ENCODE measurements at regions not wholly inside any gene's neighbourhood (a gene's known extent, or its start where the extent isn't known, plus 50 kb on each side); places are given as distances from the start of the nearest gene placed in this dataset.
A peak's percentile ranks its signal among the peaks of the same experiment; 100 is the strongest.

DNA sequence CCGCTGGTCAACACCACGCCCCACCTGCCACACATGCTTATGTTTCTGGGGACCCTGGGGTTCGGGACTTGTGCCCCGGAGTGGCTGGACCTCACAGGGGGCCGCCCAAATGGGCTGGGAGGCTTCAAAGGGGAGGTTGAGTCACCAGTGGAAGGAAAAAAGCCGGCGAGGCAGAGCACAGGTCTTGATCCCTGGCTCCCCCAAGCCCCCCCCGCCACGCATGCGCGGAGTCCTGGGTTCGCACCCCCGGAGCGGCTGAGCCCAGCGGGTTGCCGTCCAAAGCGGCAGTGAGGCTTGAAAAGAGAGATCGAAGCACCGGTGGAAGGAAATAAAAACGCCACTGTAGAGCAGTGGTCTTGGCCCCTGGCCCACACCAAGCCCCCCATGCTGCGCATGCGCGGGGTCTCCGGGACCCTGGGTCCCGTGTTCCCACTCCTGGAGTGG is 313.5 kb downstream of the ALG10 start (continued):
- TF ChIP-seq ZNF76 (tag by site-specific recombination; IDR thresholded peaks at IDR 0.05; ENCODE audit: borderline replicate concordance, low read depth) (no peak), SETDB1 (IDR thresholded peaks at IDR 0.05; ENCODE audit: insufficient read length, low read length) (no peak), GFI1B (tag by site-specific recombination; IDR thresholded peaks at IDR 0.05) (no peak), ZNF211 (tag by site-specific recombination; IDR thresholded peaks at IDR 0.05; ENCODE audit: low read depth) (no peak), GLIS2 (tag by site-specific recombination; IDR thresholded peaks at IDR 0.05) (peak; percentile 41), ZNF366 (tag by site-specific recombination; conservative IDR thresholded peaks at IDR 0.05) (peak; percentile 62), KLF9 (tag by site-specific recombination; IDR thresholded peaks at IDR 0.05; ENCODE audit: low read depth) (no peak), ZNF792 (tag by site-specific recombination; IDR thresholded peaks at IDR 0.05) (no peak)
- TF ChIP-seq, protein P1, sequence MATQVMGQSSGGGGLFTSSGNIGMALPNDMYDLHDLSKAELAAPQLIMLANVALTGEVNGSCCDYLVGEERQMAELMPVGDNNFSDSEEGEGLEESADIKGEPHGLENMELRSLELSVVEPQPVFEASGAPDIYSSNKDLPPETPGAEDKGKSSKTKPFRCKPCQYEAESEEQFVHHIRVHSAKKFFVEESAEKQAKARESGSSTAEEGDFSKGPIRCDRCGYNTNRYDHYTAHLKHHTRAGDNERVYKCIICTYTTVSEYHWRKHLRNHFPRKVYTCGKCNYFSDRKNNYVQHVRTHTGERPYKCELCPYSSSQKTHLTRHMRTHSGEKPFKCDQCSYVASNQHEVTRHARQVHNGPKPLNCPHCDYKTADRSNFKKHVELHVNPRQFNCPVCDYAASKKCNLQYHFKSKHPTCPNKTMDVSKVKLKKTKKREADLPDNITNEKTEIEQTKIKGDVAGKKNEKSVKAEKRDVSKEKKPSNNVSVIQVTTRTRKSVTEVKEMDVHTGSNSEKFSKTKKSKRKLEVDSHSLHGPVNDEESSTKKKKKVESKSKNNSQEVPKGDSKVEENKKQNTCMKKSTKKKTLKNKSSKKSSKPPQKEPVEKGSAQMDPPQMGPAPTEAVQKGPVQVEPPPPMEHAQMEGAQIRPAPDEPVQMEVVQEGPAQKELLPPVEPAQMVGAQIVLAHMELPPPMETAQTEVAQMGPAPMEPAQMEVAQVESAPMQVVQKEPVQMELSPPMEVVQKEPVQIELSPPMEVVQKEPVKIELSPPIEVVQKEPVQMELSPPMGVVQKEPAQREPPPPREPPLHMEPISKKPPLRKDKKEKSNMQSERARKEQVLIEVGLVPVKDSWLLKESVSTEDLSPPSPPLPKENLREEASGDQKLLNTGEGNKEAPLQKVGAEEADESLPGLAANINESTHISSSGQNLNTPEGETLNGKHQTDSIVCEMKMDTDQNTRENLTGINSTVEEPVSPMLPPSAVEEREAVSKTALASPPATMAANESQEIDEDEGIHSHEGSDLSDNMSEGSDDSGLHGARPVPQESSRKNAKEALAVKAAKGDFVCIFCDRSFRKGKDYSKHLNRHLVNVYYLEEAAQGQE (tag by site-specific recombination; IDR thresholded peaks at IDR 0.05): no peak
- TF ChIP-seq, protein P2, sequence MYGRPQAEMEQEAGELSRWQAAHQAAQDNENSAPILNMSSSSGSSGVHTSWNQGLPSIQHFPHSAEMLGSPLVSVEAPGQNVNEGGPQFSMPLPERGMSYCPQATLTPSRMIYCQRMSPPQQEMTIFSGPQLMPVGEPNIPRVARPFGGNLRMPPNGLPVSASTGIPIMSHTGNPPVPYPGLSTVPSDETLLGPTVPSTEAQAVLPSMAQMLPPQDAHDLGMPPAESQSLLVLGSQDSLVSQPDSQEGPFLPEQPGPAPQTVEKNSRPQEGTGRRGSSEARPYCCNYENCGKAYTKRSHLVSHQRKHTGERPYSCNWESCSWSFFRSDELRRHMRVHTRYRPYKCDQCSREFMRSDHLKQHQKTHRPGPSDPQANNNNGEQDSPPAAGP (tag by site-specific recombination; IDR thresholded peaks at IDR 0.05): no peak
- TF ChIP-seq, protein P3, sequence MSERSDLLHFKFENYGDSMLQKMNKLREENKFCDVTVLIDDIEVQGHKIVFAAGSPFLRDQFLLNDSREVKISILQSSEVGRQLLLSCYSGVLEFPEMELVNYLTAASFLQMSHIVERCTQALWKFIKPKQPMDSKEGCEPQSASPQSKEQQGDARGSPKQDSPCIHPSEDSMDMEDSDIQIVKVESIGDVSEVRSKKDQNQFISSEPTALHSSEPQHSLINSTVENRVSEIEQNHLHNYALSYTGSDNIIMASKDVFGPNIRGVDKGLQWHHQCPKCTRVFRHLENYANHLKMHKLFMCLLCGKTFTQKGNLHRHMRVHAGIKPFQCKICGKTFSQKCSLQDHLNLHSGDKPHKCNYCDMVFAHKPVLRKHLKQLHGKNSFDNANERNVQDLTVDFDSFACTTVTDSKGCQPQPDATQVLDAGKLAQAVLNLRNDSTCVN (tag by site-specific recombination; optimal IDR thresholded peaks at IDR 0.05): no peak

DNA sequence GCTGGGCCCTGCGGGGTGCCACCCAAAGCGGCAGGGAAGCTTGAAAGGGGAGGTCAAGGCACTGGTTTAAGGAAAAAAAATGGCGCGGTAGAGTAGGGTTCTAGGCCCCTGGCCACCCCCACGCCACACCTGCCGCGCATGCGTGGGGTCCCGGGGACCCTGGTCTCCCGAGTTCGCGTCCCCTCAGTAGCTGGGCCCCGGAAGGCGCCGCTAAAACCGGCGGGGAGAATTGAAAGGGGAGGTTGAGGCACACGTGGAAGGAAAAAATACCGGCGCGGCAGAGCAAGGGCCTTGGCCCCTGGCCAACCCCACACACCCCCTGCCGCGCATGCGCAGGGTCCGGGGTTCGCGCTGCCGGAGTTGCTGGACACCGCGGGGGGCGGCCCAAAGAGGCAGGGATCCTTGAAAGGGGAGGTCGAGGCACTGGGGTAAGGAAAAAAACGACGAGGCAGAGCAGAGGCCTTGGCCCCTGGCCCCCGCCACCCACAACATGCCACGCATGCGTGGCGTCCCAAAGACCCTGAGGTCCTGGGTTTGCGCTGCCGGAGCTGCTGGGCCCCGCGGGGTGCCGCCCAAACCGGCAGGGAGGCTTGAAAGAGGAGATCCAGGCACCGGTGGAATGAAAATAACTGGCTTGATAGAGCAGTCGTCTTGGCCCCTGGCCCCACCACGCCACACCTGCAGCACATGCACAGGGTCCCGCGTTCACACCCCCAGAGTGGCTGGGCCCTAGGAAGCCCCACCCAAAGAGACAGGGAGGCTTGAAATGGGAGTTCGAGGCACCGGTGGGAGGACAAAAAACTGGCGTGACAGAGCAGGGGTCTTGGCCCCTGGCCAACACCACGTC is 314.5 kb downstream of the ALG10 start:
- Histone ChIP-seq H3K4me1 (ENCODE audit: control insufficient read depth, insufficient read depth, low read length) (no peaks in the 10 kb centered on the region), H3K9me3 (ENCODE audit: control insufficient read depth, insufficient read depth, low read depth, low read length) (no peaks in the 10 kb centered on the region), H3K27ac (ENCODE audit: extremely low read depth, low read depth, low read length) (no peak overlapping the region), H3K36me3 (ENCODE audit: control insufficient read depth in 2 of 2, insufficient read depth in 1 of 2, low read length in 2 of 2) (no peaks in the 10 kb centered on the region), H3K4me3 (ENCODE audit: low read depth, low read length) (no peak overlapping the region)
- POLR2A ChIA-PET: no interaction called here
- CTCF ChIA-PET: no interaction called here
- TF ChIP-seq KLF1 (tag by site-specific recombination; IDR thresholded peaks at IDR 0.05): peak; percentile 10; the same call in 1 of the 2 replicates
- TF ChIP-seq ZSCAN16 (tag by site-specific recombination; IDR thresholded peaks at IDR 0.05): no peak
- TF ChIP-seq, protein P4, sequence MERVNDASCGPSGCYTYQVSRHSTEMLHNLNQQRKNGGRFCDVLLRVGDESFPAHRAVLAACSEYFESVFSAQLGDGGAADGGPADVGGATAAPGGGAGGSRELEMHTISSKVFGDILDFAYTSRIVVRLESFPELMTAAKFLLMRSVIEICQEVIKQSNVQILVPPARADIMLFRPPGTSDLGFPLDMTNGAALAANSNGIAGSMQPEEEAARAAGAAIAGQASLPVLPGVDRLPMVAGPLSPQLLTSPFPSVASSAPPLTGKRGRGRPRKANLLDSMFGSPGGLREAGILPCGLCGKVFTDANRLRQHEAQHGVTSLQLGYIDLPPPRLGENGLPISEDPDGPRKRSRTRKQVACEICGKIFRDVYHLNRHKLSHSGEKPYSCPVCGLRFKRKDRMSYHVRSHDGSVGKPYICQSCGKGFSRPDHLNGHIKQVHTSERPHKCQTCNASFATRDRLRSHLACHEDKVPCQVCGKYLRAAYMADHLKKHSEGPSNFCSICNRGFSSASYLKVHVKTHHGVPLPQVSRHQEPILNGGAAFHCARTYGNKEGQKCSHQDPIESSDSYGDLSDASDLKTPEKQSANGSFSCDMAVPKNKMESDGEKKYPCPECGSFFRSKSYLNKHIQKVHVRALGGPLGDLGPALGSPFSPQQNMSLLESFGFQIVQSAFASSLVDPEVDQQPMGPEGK (tag by site-specific recombination; IDR thresholded peaks at IDR 0.05): peak; percentile 17; the same call in 1 of the 2 replicates
- TF ChIP-seq, protein P3 (tag by site-specific recombination; optimal IDR thresholded peaks at IDR 0.05): peak; percentile 24
- peak; percentile 93 for TF ChIP-seq ZNF335 (tag by site-specific recombination; conservative IDR thresholded peaks at IDR 0.05)
- peak; percentile 89 for TF ChIP-seq ZNF223 (tag by site-specific recombination; IDR thresholded peaks at IDR 0.05)
- TF ChIP-seq, protein P5, sequence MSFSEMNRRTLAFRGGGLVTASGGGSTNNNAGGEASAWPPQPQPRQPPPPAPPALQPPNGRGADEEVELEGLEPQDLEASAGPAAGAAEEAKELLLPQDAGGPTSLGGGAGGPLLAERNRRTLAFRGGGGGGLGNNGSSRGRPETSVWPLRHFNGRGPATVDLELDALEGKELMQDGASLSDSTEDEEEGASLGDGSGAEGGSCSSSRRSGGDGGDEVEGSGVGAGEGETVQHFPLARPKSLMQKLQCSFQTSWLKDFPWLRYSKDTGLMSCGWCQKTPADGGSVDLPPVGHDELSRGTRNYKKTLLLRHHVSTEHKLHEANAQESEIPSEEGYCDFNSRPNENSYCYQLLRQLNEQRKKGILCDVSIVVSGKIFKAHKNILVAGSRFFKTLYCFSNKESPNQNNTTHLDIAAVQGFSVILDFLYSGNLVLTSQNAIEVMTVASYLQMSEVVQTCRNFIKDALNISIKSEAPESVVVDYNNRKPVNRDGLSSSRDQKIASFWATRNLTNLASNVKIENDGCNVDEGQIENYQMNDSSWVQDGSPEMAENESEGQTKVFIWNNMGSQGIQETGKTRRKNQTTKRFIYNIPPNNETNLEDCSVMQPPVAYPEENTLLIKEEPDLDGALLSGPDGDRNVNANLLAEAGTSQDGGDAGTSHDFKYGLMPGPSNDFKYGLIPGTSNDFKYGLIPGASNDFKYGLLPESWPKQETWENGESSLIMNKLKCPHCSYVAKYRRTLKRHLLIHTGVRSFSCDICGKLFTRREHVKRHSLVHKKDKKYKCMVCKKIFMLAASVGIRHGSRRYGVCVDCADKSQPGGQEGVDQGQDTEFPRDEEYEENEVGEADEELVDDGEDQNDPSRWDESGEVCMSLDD (tag by site-specific recombination; IDR thresholded peaks at IDR 0.05): peak; percentile 32; the same call in 1 of the 2 replicates
- TF ChIP-seq ZXDB (tag by site-specific recombination; IDR thresholded peaks at IDR 0.05): peak; percentile 38; the same call in 1 of the 2 replicates
- peak; percentile 28; the same call in 1 of the 2 replicates for TF ChIP-seq ZNF600 (tag by site-specific recombination; IDR thresholded peaks at IDR 0.05)
- peak; percentile 77 for TF ChIP-seq ZFP69B (tag by site-specific recombination; IDR thresholded peaks at IDR 0.05)
- TF ChIP-seq SP7 (tag by site-specific recombination; IDR thresholded peaks at IDR 0.05): peak; percentile 15; the same call in 1 of the 2 replicates
- peak; percentile 60 for TF ChIP-seq SP3 (tag by site-specific recombination; IDR thresholded peaks at IDR 0.05)
- TF ChIP-seq ZNF366 (tag by site-specific recombination; conservative IDR thresholded peaks at IDR 0.05): peak; percentile 67; the same call in 1 of the 2 replicates
